Pons (tissue), 1 donor: ENCODE measurements at regions not wholly inside any gene's neighbourhood (a gene's known extent, or its start where the extent isn't known, plus 50 kb on each side); places are given as distances from the start of the nearest gene placed in this dataset.
"Not testable (repeated sequence)": the region's sequence is repeated elsewhere in the genome, so short reads cannot be mapped to it uniquely, and the experiment has no call there.

Experiments
- DNase-seq: peaks from one replicate; pipeline ENCODE4 v3.0.0-alpha.2; 2016; ENCODE audit warnings: low spot score

GRCh38 chr4:189514209-189514608 lies 426.5 kb upstream of the FRG1 start:
- no peak for DNase-seq

- DNase-seq: no peak
Observed at GRCh38 chr4:189516902-189517301, 423.8 kb upstream of the FRG1 start.

GRCh38 chr4:189519186-189519585 lies 421.5 kb upstream of the FRG1 start:
- DNase-seq: no peak

GRCh38 chr4:189525304-189525703 lies 415.4 kb upstream of the FRG1 start:
- DNase-seq: no peak

GRCh38 chr4:189530848-189531247 lies 409.8 kb upstream of the FRG1 start:
- no peak for DNase-seq

GRCh38 chr4:189533603-189534002 lies 407.1 kb upstream of the FRG1 start:
- no peak for DNase-seq

GRCh38 chr4:189547559-189547958 lies 393.1 kb upstream of the FRG1 start:
- no peak for DNase-seq

GRCh38 chr4:189548484-189549125 lies 392.1 kb upstream of the FRG1 start:
- no peak for DNase-seq

- not testable (repeated sequence) for DNase-seq
Observed at GRCh38 chr4:189551931-189552670, 388.6 kb upstream of the FRG1 start.

- DNase-seq: not testable (repeated sequence)
Observed at GRCh38 chr4:189560605-189561004, 380.1 kb upstream of the FRG1 start.

GRCh38 chr4:189563751-189564150 lies 376.9 kb upstream of the FRG1 start:
- DNase-seq: not testable (repeated sequence)

GRCh38 chr4:189566271-189566670 lies 374.4 kb upstream of the FRG1 start:
- DNase-seq: not testable (repeated sequence)

- not testable (repeated sequence) for DNase-seq
Observed at GRCh38 chr4:189566900-189567299, 373.8 kb upstream of the FRG1 start.

GRCh38 chr4:189579645-189580044 lies 361.0 kb upstream of the FRG1 start:
- DNase-seq: not testable (repeated sequence)

GRCh38 chr4:189586908-189587632 lies 353.6 kb upstream of the FRG1 start:
- not testable (repeated sequence) for DNase-seq

GRCh38 chr4:189589201-189589600 lies 351.5 kb upstream of the FRG1 start:
- DNase-seq: not testable (repeated sequence)

- no peak for DNase-seq
Observed at GRCh38 chr4:189592890-189593289, 347.8 kb upstream of the FRG1 start.

- no peak for DNase-seq
Observed at GRCh38 chr4:189597341-189597740, 343.3 kb upstream of the FRG1 start.

GRCh38 chr4:189600264-189600663 lies 340.4 kb upstream of the FRG1 start:
- DNase-seq: no peak

- no peak for DNase-seq
Observed at GRCh38 chr4:189600718-189601435, 339.8 kb upstream of the FRG1 start.

GRCh38 chr4:189602827-189603226 lies 337.8 kb upstream of the FRG1 start:
- not testable (repeated sequence) for DNase-seq

GRCh38 chr4:189610571-189610970 lies 330.1 kb upstream of the FRG1 start:
- not testable (repeated sequence) for DNase-seq
